ENCODE measurements at regions not wholly inside any gene's neighbourhood (a gene's known extent, or its start where the extent isn't known, plus 50 kb on each side); places are given as distances from the start of the nearest gene placed in this dataset.

- no peak for DNase-seq (ENCODE audit: low spot score)
- TF ChIP-seq CTCF (IDR thresholded peaks at IDR 0.05) = no peak
- no peak for ATAC-seq (ENCODE audit: low FRiP score)
Measured at GRCh38 chr22:26757496-26757895, 100.1 kb downstream of the MIAT start.

- TF ChIP-seq CTCF (IDR thresholded peaks at IDR 0.05) = no peak
- no peak for ATAC-seq (ENCODE audit: low FRiP score)
- no peak for DNase-seq (ENCODE audit: low spot score)
Measured at GRCh38 chr22:26762503-26763472, 105.4 kb downstream of the MIAT start.

GRCh38 chr22:26763633-26764361, 106.4 kb downstream of the MIAT start:
- DNase-seq (ENCODE audit: low spot score) = no peak
- ATAC-seq (ENCODE audit: low FRiP score) = no peak
- TF ChIP-seq CTCF (IDR thresholded peaks at IDR 0.05) = no peak

- no peak for TF ChIP-seq CTCF (IDR thresholded peaks at IDR 0.05)
- DNase-seq (ENCODE audit: low spot score) = no peak
Measured at GRCh38 chr22:26766510-26767350, 109.3 kb downstream of the MIAT start.

GRCh38 chr22:26767351-26768155, 110.2 kb downstream of the MIAT start:
- DNase-seq (ENCODE audit: low spot score) (no peak), ATAC-seq (ENCODE audit: low FRiP score) (no peak)
- TF ChIP-seq CTCF (IDR thresholded peaks at IDR 0.05) = no peak

More at GRCh38 chr22:26766510-26767350, 109.3 kb downstream of the MIAT start:
- ATAC-seq (ENCODE audit: low FRiP score) = no peak

GRCh38 chr22:26768156-26768515, 110.7 kb downstream of the MIAT start:
- no peak for DNase-seq (ENCODE audit: low spot score)
- ATAC-seq (ENCODE audit: low FRiP score) = no peak
- no peak for TF ChIP-seq CTCF (IDR thresholded peaks at IDR 0.05)
